Skeletal muscle tissue (tissue), 3 donors: ENCODE measurements at regions not wholly inside any gene's neighbourhood (a gene's known extent, or its start where the extent isn't known, plus 50 kb on each side); places are given as distances from the start of the nearest gene placed in this dataset.

Experiments
- H3K27ac ChIP-seq: one replicate; pipeline ENCODE4 v1.7.0; 2013; ENCODE audit warnings: mild to moderate bottlenecking, low read depth, low read length, inconsistent platforms
- H3K27me3 ChIP-seq, 3 donors: one replicate each; pipeline ENCODE4 v1.7.0; 2013; ENCODE audit warnings: low read length in 3 of 3; ENCODE audit not compliant: control insufficient read depth in 3 of 3, insufficient read depth in 3 of 3
- H3K36me3 ChIP-seq, 3 donors: one replicate each; pipeline ENCODE4 v1.7.0; 2013; ENCODE audit warnings: low read length in 3 of 3; ENCODE audit not compliant: control insufficient read depth in 3 of 3, insufficient read depth in 3 of 3
- H3K4me1 ChIP-seq, 3 donors: one replicate each; pipeline ENCODE4 v1.7.0; 2013; ENCODE audit warnings: low read length in 3 of 3, mild to moderate bottlenecking in 3 of 3; ENCODE audit not compliant: control insufficient read depth in 3 of 3, insufficient read depth in 3 of 3
- H3K4me3 ChIP-seq, 3 donors: one replicate each; pipeline ENCODE4 v1.7.0; 2013; ENCODE audit warnings: low read length in 3 of 3
- H3K9ac ChIP-seq, 3 donors: one replicate each; pipeline ENCODE4 v1.7.0; 2013; ENCODE audit warnings: low read length in 3 of 3, mild to moderate bottlenecking in 3 of 3, moderate library complexity in 2 of 3, low read depth in 1 of 3
- H3K9me3 ChIP-seq, 3 donors: one replicate each; pipeline ENCODE4 v1.7.0; 2013; ENCODE audit warnings: low read length in 3 of 3; ENCODE audit not compliant: control insufficient read depth in 3 of 3
- donor health status: Osteomylitis.

GRCh38 chr3:69562020-69562419 lies 176.1 kb upstream of the FRMD4B start:
- Histone ChIP-seq H3K27ac (no peak overlapping the region), H3K27me3 (no peaks in the 10 kb centered on the region), H3K9ac (no peak overlapping the region), H3K36me3 (no peaks in the 10 kb centered on the region), H3K9me3 (no peaks in the 10 kb centered on the region), H3K4me1 (peaks cover 0 to 2% (median 0%) of the 10 kb centered on the region in 3 donors), H3K4me3 (no peak overlapping the region)

- H3K9me3 ChIP-seq: no peaks in the 10 kb centered on the region
- H3K36me3 ChIP-seq: no peaks in the 10 kb centered on the region
- H3K27ac ChIP-seq: no peak overlapping the region
- no peak overlapping the region for H3K4me3 ChIP-seq
- H3K27me3 ChIP-seq: no peaks in the 10 kb centered on the region
- H3K9ac ChIP-seq: no peak overlapping the region
- peaks cover 0 to 2% (median 0%) of the 10 kb centered on the region in 3 donors for H3K4me1 ChIP-seq
Measured at GRCh38 chr3:69560818-69561217, 174.9 kb upstream of the FRMD4B start.

GRCh38 chr3:69560116-69560515 lies 174.2 kb upstream of the FRMD4B start:
- H3K9me3 ChIP-seq: no peaks in the 10 kb centered on the region
- H3K36me3 ChIP-seq: no peaks in the 10 kb centered on the region
- H3K4me3 ChIP-seq: no peak overlapping the region
- peaks cover 0 to 2% (median 0%) of the 10 kb centered on the region in 3 donors for H3K4me1 ChIP-seq
- no peak overlapping the region for H3K27ac ChIP-seq
- no peak overlapping the region for H3K9ac ChIP-seq
- H3K27me3 ChIP-seq: no peaks in the 10 kb centered on the region

GRCh38 chr3:69558912-69559311 lies 173.0 kb upstream of the FRMD4B start:
- no peak overlapping the region for H3K9ac ChIP-seq
- no peak overlapping the region for H3K27ac ChIP-seq
- no peaks in the 10 kb centered on the region for H3K27me3 ChIP-seq
- H3K4me1 ChIP-seq: peaks cover 0 to 2% (median 0%) of the 10 kb centered on the region in 3 donors
- no peaks in the 10 kb centered on the region for H3K9me3 ChIP-seq
- H3K4me3 ChIP-seq: no peak overlapping the region
- no peaks in the 10 kb centered on the region for H3K36me3 ChIP-seq

GRCh38 chr3:69554576-69554975 lies 168.7 kb upstream of the FRMD4B start:
- H3K9me3 ChIP-seq: no peaks in the 10 kb centered on the region
- no peaks in the 10 kb centered on the region for H3K27me3 ChIP-seq
- no peak overlapping the region for H3K4me3 ChIP-seq
- H3K27ac ChIP-seq: no peak overlapping the region
- H3K4me1 ChIP-seq: peaks cover 0 to 2% (median 0%) of the 10 kb centered on the region in 3 donors
- no peak overlapping the region for H3K9ac ChIP-seq
- no peaks in the 10 kb centered on the region for H3K36me3 ChIP-seq

GRCh38 chr3:69553888-69554287 lies 168.0 kb upstream of the FRMD4B start:
- Histone ChIP-seq H3K27ac (no peak overlapping the region), H3K9me3 (no peaks in the 10 kb centered on the region), H3K36me3 (no peaks in the 10 kb centered on the region), H3K4me3 (no peak overlapping the region), H3K9ac (no peak overlapping the region), H3K4me1 (no peaks in the 10 kb centered on the region), H3K27me3 (no peaks in the 10 kb centered on the region)

- no peaks in the 10 kb centered on the region for H3K4me1 ChIP-seq
- no peak overlapping the region for H3K27ac ChIP-seq
- H3K36me3 ChIP-seq: no peaks in the 10 kb centered on the region
- peaks cover 0 to 2% (median 0%) of the 10 kb centered on the region in 3 donors for H3K9me3 ChIP-seq
- peaks cover 0 to 9% (median under 1%) of the 10 kb centered on the region in 3 donors for H3K27me3 ChIP-seq
- no peak overlapping the region for H3K9ac ChIP-seq
- no peak overlapping the region for H3K4me3 ChIP-seq
Measured at GRCh38 chr3:69547461-69547880, 161.6 kb upstream of the FRMD4B start.

- Histone ChIP-seq H3K27ac (no peak overlapping the region), H3K4me3 (peak overlapping the region in 1 of 3 donors; percentile 13), H3K9ac (no peak overlapping the region), H3K4me1 (peaks cover 5 to 8% (median 6%) of the 10 kb centered on the region in 3 donors), H3K9me3 (peaks cover 0 to 2% (median 0%) of the 10 kb centered on the region in 3 donors), H3K27me3 (peaks cover 8 to 28% (median 18%) of the 10 kb centered on the region in 3 donors), H3K36me3 (no peaks in the 10 kb centered on the region)
Measured at GRCh38 chr3:69542805-69543429, 157.0 kb upstream of the FRMD4B start.

- H3K27me3 ChIP-seq: peaks cover 8 to 28% (median 18%) of the 10 kb centered on the region in 3 donors
- H3K4me3 ChIP-seq: peak overlapping the region; percentile 51 to 54 (median 52)
- no peaks in the 10 kb centered on the region for H3K36me3 ChIP-seq
- H3K27ac ChIP-seq: no peak overlapping the region
- peaks cover 5 to 8% (median 6%) of the 10 kb centered on the region in 3 donors for H3K4me1 ChIP-seq
- H3K9ac ChIP-seq: peak overlapping the region in 1 of 3 donors; percentile 8
- peaks cover 0 to 2% (median 0%) of the 10 kb centered on the region in 3 donors for H3K9me3 ChIP-seq
Measured at GRCh38 chr3:69542089-69542804, 156.4 kb upstream of the FRMD4B start.

GRCh38 chr3:69541711-69542088 lies 155.8 kb upstream of the FRMD4B start:
- Histone ChIP-seq H3K4me1 (peaks cover 5 to 8% (median 6%) of the 10 kb centered on the region in 3 donors), H3K27me3 (peaks cover 8 to 28% (median 18%) of the 10 kb centered on the region in 3 donors), H3K4me3 (peak overlapping the region; percentile 51 to 54 (median 52)), H3K27ac (no peak overlapping the region), H3K36me3 (no peaks in the 10 kb centered on the region), H3K9me3 (peaks cover 0 to 2% (median 0%) of the 10 kb centered on the region in 3 donors), H3K9ac (no peak overlapping the region)
